WTC11 (cell line): ENCODE measurements at regions not wholly inside any gene's neighbourhood (a gene's known extent, or its start where the extent isn't known, plus 50 kb on each side); places are given as distances from the start of the nearest gene placed in this dataset.
"Not testable (repeated sequence)": the region's sequence is repeated elsewhere in the genome, so short reads cannot be mapped to it uniquely, and the experiment has no call there.

Experiments used
- ATAC-seq: fragments of 200-7000 bp; cut with Tn5 transposase; 2 replicates; pipeline ENCODE4 v1.10.0; 2021; ENCODE audit warnings: mild to moderate bottlenecking, moderate library complexity
- CTCF ChIA-PET: fragments of 300-600 bp; sonication (Branson Sonifier 250); formaldehyde crosslinking; loops from one replicate; lab custom pipeline; 2021; ENCODE audit warnings: antibody characterized with exemption; lab: Charles Lee
- POLR2A ChIA-PET: fragments of 350-600 bp; sonication (Branson Sonifier 250); formaldehyde crosslinking; loops from one replicate; lab custom pipeline; 2021; ENCODE audit warnings: antibody characterized with exemption; lab: Charles Lee
- DNase-seq: peaks from one replicate; pipeline ENCODE4 v3.0.0; 2021; ENCODE audit warnings: low spot score
- H3K27ac Mint-ChIP-seq: 2 replicates; pipeline ENCODE4 v1.8.0; 2021; ENCODE audit warnings: mixed read lengths
- H3K27me3 Mint-ChIP-seq: 2 replicates; pipeline ENCODE4 v1.8.0; 2021; ENCODE audit warnings: low read depth, mild to moderate bottlenecking, moderate library complexity, mixed read lengths
- H3K36me3 Mint-ChIP-seq: 2 replicates; pipeline ENCODE4 v1.8.0; 2021; ENCODE audit warnings: mixed read lengths
- H3K4me1 Mint-ChIP-seq: 2 replicates; pipeline ENCODE4 v1.8.0; 2022; ENCODE audit warnings: mixed read lengths
- H3K4me3 Mint-ChIP-seq: 2 replicates; pipeline ENCODE4 v1.8.0; 2021; ENCODE audit warnings: mild to moderate bottlenecking, moderate library complexity, mixed read lengths
- H3K9me3 Mint-ChIP-seq: 2 replicates; pipeline ENCODE4 v1.8.0; 2021; ENCODE audit warnings: mixed read lengths
- AFF4 ChIP-seq: sonication (generic); formaldehyde crosslinking; IDR thresholded peaks from 2 replicates; pipeline ENCODE4 v1.8.1; 2023; ENCODE audit warnings: mild to moderate bottlenecking, missing genetic modification reagents, borderline replicate concordance
- ARID4B ChIP-seq: sonication (generic); formaldehyde crosslinking; IDR thresholded peaks from 2 replicates; pipeline ENCODE4 v1.8.0; 2023; ENCODE audit warnings: missing genetic modification reagents, mild to moderate bottlenecking, borderline replicate concordance
- ATF1 ChIP-seq: sonication (generic); formaldehyde crosslinking; IDR thresholded peaks from 2 replicates; pipeline ENCODE4 v1.8.1; 2023; ENCODE audit warnings: mild to moderate bottlenecking, moderate library complexity, missing genetic modification reagents
- CDX4 ChIP-seq: fragments of 250-450 bp; sonication (Bioruptor Pico); IDR thresholded peaks from 2 replicates; pipeline ENCODE4 v1.9.0; 2021; ENCODE audit warnings: moderate library complexity, mild to moderate bottlenecking, inconsistent platforms, borderline replicate concordance
- HMGA2 ChIP-seq: fragments of 250-450 bp; sonication (Bioruptor Pico); IDR thresholded peaks from 2 replicates; pipeline ENCODE4 v1.4.0; 2021; ENCODE audit warnings: mild to moderate bottlenecking, moderate library complexity
- MXD4 ChIP-seq: fragments of 250-450 bp; sonication (Bioruptor Pico); IDR thresholded peaks from 2 replicates; pipeline ENCODE4 v1.8.0; 2021; ENCODE audit warnings: mild to moderate bottlenecking, moderate library complexity, borderline replicate concordance
- NFATC4 ChIP-seq: fragments of 250-450 bp; sonication (Bioruptor Pico); IDR thresholded peaks from 2 replicates; pipeline ENCODE4 v1.9.0; 2021; ENCODE audit warnings: mild to moderate bottlenecking
- NFE2L1 ChIP-seq: sonication (generic); formaldehyde crosslinking; IDR thresholded peaks from 2 replicates; pipeline ENCODE4 v1.8.1; 2023; ENCODE audit warnings: missing genetic modification reagents
- TF ChIP-seq, protein P1 (sequence below): sonication (generic); formaldehyde crosslinking; IDR thresholded peaks from 2 replicates; pipeline ENCODE4 v1.8.1; 2022; ENCODE audit warnings: missing genetic modification reagents, borderline replicate concordance
- TF ChIP-seq, protein P2 (sequence below): sonication (generic); formaldehyde crosslinking; IDR thresholded peaks from 2 replicates; pipeline ENCODE4 v1.8.0; 2022; ENCODE audit warnings: mild to moderate bottlenecking, missing genetic modification reagents

- ATAC-seq (no peak), DNase-seq (no peak)
- TF ChIP-seq, protein P1, sequence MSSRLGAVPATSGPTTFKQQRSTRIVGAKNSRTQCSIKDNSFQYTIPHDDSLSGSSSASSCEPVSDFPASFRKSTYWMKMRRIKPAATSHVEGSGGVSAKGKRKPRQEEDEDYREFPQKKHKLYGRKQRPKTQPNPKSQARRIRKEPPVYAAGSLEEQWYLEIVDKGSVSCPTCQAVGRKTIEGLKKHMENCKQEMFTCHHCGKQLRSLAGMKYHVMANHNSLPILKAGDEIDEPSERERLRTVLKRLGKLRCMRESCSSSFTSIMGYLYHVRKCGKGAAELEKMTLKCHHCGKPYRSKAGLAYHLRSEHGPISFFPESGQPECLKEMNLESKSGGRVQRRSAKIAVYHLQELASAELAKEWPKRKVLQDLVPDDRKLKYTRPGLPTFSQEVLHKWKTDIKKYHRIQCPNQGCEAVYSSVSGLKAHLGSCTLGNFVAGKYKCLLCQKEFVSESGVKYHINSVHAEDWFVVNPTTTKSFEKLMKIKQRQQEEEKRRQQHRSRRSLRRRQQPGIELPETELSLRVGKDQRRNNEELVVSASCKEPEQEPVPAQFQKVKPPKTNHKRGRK = no peak
- TF ChIP-seq ARID4B (CRISPR knock-in tag) (no peak), AFF4 (CRISPR knock-in tag) (no peak), CDX4 (no peak), NFE2L1 (no peak), NFATC4 (CRISPR knock-in tag) (no peak), HMGA2 (no peak)
- TF ChIP-seq, protein P2, sequence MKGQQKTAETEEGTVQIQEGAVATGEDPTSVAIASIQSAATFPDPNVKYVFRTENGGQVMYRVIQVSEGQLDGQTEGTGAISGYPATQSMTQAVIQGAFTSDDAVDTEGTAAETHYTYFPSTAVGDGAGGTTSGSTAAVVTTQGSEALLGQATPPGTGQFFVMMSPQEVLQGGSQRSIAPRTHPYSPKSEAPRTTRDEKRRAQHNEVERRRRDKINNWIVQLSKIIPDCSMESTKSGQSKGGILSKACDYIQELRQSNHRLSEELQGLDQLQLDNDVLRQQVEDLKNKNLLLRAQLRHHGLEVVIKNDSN (CRISPR knock-in tag) = no peak
- Mint-ChIP-seq H3K27ac (no peak overlapping the region), H3K4me1 (peaks cover 8% of the 10 kb centered on the region), H3K4me3 (no peak overlapping the region), H3K36me3 (peaks cover 34% of the 10 kb centered on the region), H3K9me3 (peaks cover 43% of the 10 kb centered on the region), H3K27me3 (no peaks in the 10 kb centered on the region)
- POLR2A ChIA-PET = interaction anchor here (0.6 kb wide), 1 partner anchor 426 kb away, joined by 3 read pairs; no protein-coding TSS in a partner anchor
- CTCF ChIA-PET = interaction anchor here (0.6 to 1.0 kb wide), 4 partner anchors 17 to 108 kb away, joined by 3 to 7 read pairs (median 4); no protein-coding TSS in a partner anchor
Measured at GRCh38 chr2:48089644-48090043, 183.3 kb upstream of the FBXO11 start.

DNA sequence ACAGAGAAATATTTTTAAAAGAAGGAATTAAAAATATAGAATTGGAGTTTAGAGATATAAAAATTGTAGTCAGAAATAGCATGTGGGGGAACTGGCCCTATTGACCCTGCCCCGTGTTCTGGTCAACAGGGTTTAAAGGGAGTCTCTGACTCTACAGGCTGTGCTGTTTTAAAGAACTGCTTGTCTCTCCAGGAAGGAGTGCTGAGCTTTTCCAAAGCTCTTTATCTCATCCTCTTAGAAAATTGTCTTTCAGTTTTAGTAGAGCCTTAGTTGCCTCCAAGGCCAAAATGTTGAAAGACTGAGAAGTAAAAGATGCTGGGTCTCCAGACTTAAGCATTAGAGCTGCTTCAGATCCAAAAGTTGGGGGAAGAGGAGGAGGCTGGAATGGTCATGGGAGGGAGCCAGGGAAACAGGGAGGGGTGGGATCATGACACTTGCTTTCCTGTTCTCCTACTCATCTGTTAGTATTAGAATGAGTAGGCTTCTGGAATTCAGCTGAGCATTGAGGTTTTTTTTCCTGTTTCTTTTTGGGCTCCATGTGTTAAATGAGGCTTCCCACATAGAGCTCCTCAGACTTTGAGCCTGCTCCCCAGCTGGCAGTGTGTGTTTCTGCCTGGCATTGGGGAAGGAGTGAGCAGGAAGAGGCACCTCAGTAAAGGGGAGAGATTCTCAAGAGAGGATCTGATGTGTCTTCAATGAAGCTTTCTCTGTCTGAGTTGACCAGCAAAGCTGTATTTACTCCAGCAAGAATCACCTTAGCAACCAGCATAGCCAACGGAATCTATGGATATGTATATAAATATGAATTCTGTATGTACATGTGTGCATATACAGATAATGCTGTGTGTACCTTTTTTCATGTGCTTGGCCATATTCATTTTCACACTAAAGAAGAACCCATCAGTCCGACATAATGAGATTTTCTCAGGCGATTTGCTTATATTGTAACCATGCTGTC lies 186.8 kb upstream of the FBXO11 start:
- Mint-ChIP-seq H3K36me3 (peaks cover 22% of the 10 kb centered on the region), H3K4me3 (no peak overlapping the region), H3K9me3 (peaks cover 47% of the 10 kb centered on the region), H3K27ac (no peak overlapping the region), H3K27me3 (no peaks in the 10 kb centered on the region), H3K4me1 (peaks cover 8% of the 10 kb centered on the region)
- CTCF ChIA-PET = interaction anchor here (1.5 kb wide), 1 partner anchor 14 kb away, joined by 4 read pairs; no protein-coding TSS in a partner anchor
- no peak for DNase-seq
- POLR2A ChIA-PET = no interaction called here
- no peak for ATAC-seq
- TF ChIP-seq MXD4 (CRISPR knock-in tag) (no peak), ATF1 (CRISPR knock-in tag) (no peak)

- H3K36me3 Mint-ChIP-seq, POLR2A ChIA-PET, H3K4me3 Mint-ChIP-seq, H3K27me3 Mint-ChIP-seq, CTCF ChIA-PET, H3K27ac Mint-ChIP-seq, ATAC-seq, DNase-seq, H3K4me1 Mint-ChIP-seq: not testable (repeated sequence)
- peaks cover 43% of the 10 kb centered on the region for H3K9me3 Mint-ChIP-seq
Measured at GRCh38 chr2:48096765-48097164, 190.5 kb upstream of the FBXO11 start.
